ENCODE measurements at regions not wholly inside any gene's neighbourhood (a gene's known extent, or its start where the extent isn't known, plus 50 kb on each side); places are given as distances from the start of the nearest gene placed in this dataset.

GRCh38 chr18:37654034-37654433 is 88.4 kb upstream of the CELF4 start:
- DNase-seq (ENCODE audit: low read depth) = no peak

GRCh38 chr18:37653618-37654017 is 88.0 kb upstream of the CELF4 start:
- no peak for DNase-seq (ENCODE audit: low read depth)

GRCh38 chr18:37649930-37650329 is 84.3 kb upstream of the CELF4 start:
- no peak for DNase-seq (ENCODE audit: low read depth)

- no peak for DNase-seq (ENCODE audit: low read depth)
Observed at GRCh38 chr18:37649416-37649815, 83.8 kb upstream of the CELF4 start.

- DNase-seq (ENCODE audit: low read depth) = no peak
Observed at GRCh38 chr18:37641573-37641972, 76.0 kb upstream of the CELF4 start.

- no peak for DNase-seq (ENCODE audit: low read depth)
Observed at GRCh38 chr18:37640504-37640903, 74.9 kb upstream of the CELF4 start.

GRCh38 chr18:37639846-37640245 is 74.2 kb upstream of the CELF4 start:
- DNase-seq (ENCODE audit: low read depth) = no peak

GRCh38 chr18:37637478-37637850 is 71.9 kb upstream of the CELF4 start:
- DNase-seq (ENCODE audit: low read depth) = no peak

GRCh38 chr18:37636831-37637477 is 71.4 kb upstream of the CELF4 start:
- no peak for DNase-seq (ENCODE audit: low read depth)

GRCh38 chr18:37634516-37634915 is 68.9 kb upstream of the CELF4 start:
- no peak for DNase-seq (ENCODE audit: low read depth)

- no peak for DNase-seq (ENCODE audit: low read depth)
Observed at GRCh38 chr18:37631422-37631821, 65.8 kb upstream of the CELF4 start.

- no peak for DNase-seq (ENCODE audit: low read depth)
Observed at GRCh38 chr18:37630334-37630733, 64.7 kb upstream of the CELF4 start.

GRCh38 chr18:37628470-37629220 is 63.0 kb upstream of the CELF4 start:
- DNase-seq (ENCODE audit: low read depth) = no peak

- no peak for DNase-seq (ENCODE audit: low read depth)
Observed at GRCh38 chr18:37624318-37624717, 58.7 kb upstream of the CELF4 start.

GRCh38 chr18:37619964-37620363 is 54.4 kb upstream of the CELF4 start:
- no peak for DNase-seq (ENCODE audit: low read depth)

- no peak for DNase-seq (ENCODE audit: low read depth)
Observed at GRCh38 chr18:37617623-37618022, 52.0 kb upstream of the CELF4 start.
